Upper lobe of left lung (tissue), 4 donors: ENCODE measurements at regions not wholly inside any gene's neighbourhood (a gene's known extent, or its start where the extent isn't known, plus 50 kb on each side); places are given as distances from the start of the nearest gene placed in this dataset.

Experiments used
- CTCF ChIP-seq, 6 experiments: fragments of 450-650 bp in 4 of 6; fragments of 200-600 bp in 2 of 6; sonication (generic) in 2 of 6; IDR thresholded peaks; one replicate each; pipeline ENCODE4 v1.5.1; 2016 to 2019; ENCODE audit warnings: antibody characterized with exemption in 6 of 6
- POLR2A ChIP-seq, 4 donors: fragments of 450-650 bp; IDR thresholded peaks; one replicate each; pipeline ENCODE4 v1.5.1; 2016 to 2017; ENCODE audit warnings: antibody characterized with exemption in 4 of 4, mild to moderate bottlenecking in 2 of 4
- POLR2AphosphoS5 ChIP-seq, 2 donors: sonication (generic); formaldehyde crosslinking; IDR thresholded peaks; one replicate each; pipeline ENCODE4 v1.5.1; 2017; ENCODE audit warnings: antibody characterized with exemption in 2 of 2

GRCh38 chr5:63128761-63129160 is 550.1 kb downstream of the LRRC70 start:
- TF ChIP-seq POLR2AphosphoS5 (IDR thresholded peaks at IDR 0.05) (no peak), POLR2A (IDR thresholded peaks at IDR 0.05) (no peak), CTCF (IDR thresholded peaks at IDR 0.05) (no peak)
